Thymus (tissue), 11 donors: ENCODE measurements at regions not wholly inside any gene's neighbourhood (a gene's known extent, or its start where the extent isn't known, plus 50 kb on each side); places are given as distances from the start of the nearest gene placed in this dataset.

Experiments
- DNase-seq, 9 donors: peaks; one replicate each; pipeline ENCODE4 v3.0.0-alpha.2; 2013; ENCODE audit warnings: low spot score in 9 of 9, low read depth in 6 of 9, missing footprints in 1 of 9
- H3K27ac ChIP-seq, 2 donors: one replicate each; pipeline ENCODE4 v1.5.1; 2013; ENCODE audit warnings: control low read depth in 1 of 2, low read depth in 1 of 2, low read length in 1 of 2, mild to moderate bottlenecking in 1 of 2, moderate library complexity in 1 of 2
- H3K27me3 ChIP-seq, 2 donors: one replicate each; pipeline ENCODE4 v1.5.1; 2013; ENCODE audit warnings: low read length in 1 of 2; ENCODE audit not compliant: control insufficient read depth in 2 of 2, insufficient read depth in 1 of 2
- H3K36me3 ChIP-seq, 2 donors: one replicate each; pipeline ENCODE4 v1.5.1; 2013; ENCODE audit warnings: low read length in 1 of 2, mild to moderate bottlenecking in 1 of 2, moderate library complexity in 1 of 2; ENCODE audit not compliant: control insufficient read depth in 2 of 2, insufficient read depth in 2 of 2
- H3K4me1 ChIP-seq, 2 donors: one replicate each; pipeline ENCODE4 v1.5.1; 2013; ENCODE audit warnings: low read length in 2 of 2; ENCODE audit not compliant: control insufficient read depth in 2 of 2, insufficient read depth in 2 of 2
- H3K4me3 ChIP-seq, 2 donors: one replicate each; pipeline ENCODE4 v1.5.1; 2013; ENCODE audit warnings: low read length in 2 of 2, control low read depth in 1 of 2, mild to moderate bottlenecking in 1 of 2
- H3K9me3 ChIP-seq, 2 donors: one replicate each; pipeline ENCODE4 v1.5.1; 2013; ENCODE audit warnings: low read length in 1 of 2, mild to moderate bottlenecking in 1 of 2; ENCODE audit not compliant: control insufficient read depth in 2 of 2, insufficient read depth in 1 of 2
- WGBS: extraction: QIAGEN DNeasy Blood & Tissue Kit; methylation state at CpG from one replicate; pipeline ENCODE4 v1.1.7; 2013; 5-methylcytosine and 5-hydroxymethylcytosine counted together
- donor health status: healthy.

GRCh38 chr3:148641722-148642121 is 56.0 kb upstream of the AGTR1 start:
- Histone ChIP-seq H3K36me3 (no peaks in the 10 kb centered on the region), H3K4me1 (no peaks in the 10 kb centered on the region), H3K27me3 (no peaks in the 10 kb centered on the region), H3K4me3 (no peak overlapping the region), H3K27ac (no peak overlapping the region), H3K9me3 (no peaks in the 10 kb centered on the region)
- 60% methylated on average over 2 of the region's 2 CpGs for WGBS
- DNase-seq = no peak

GRCh38 chr3:148642214-148642613 is 55.5 kb upstream of the AGTR1 start:
- no peaks in the 10 kb centered on the region for H3K9me3 ChIP-seq
- H3K4me1 ChIP-seq = no peaks in the 10 kb centered on the region
- H3K36me3 ChIP-seq = no peaks in the 10 kb centered on the region
- no peak for DNase-seq
- no peak overlapping the region for H3K4me3 ChIP-seq
- no peak overlapping the region for H3K27ac ChIP-seq
- no peaks in the 10 kb centered on the region for H3K27me3 ChIP-seq

- Histone ChIP-seq H3K4me3 (no peak overlapping the region), H3K4me1 (no peaks in the 10 kb centered on the region), H3K9me3 (no peaks in the 10 kb centered on the region), H3K36me3 (no peaks in the 10 kb centered on the region), H3K27me3 (no peaks in the 10 kb centered on the region), H3K27ac (no peak overlapping the region)
- 94% methylated on average over 2 of the region's 2 CpGs for WGBS
- no peak for DNase-seq
Measured at GRCh38 chr3:148642616-148643015, 55.1 kb upstream of the AGTR1 start.

GRCh38 chr3:148643389-148643840 is 54.3 kb upstream of the AGTR1 start:
- Histone ChIP-seq H3K9me3 (no peaks in the 10 kb centered on the region), H3K4me1 (no peaks in the 10 kb centered on the region), H3K4me3 (no peak overlapping the region), H3K36me3 (no peaks in the 10 kb centered on the region), H3K27me3 (no peaks in the 10 kb centered on the region), H3K27ac (no peak overlapping the region)
- 73% methylated on average over 4 of the region's 4 CpGs for WGBS
- DNase-seq = no peak

- H3K9me3 ChIP-seq = no peaks in the 10 kb centered on the region
- no peaks in the 10 kb centered on the region for H3K36me3 ChIP-seq
- no peak overlapping the region for H3K4me3 ChIP-seq
- H3K27ac ChIP-seq = no peak overlapping the region
- H3K4me1 ChIP-seq = no peaks in the 10 kb centered on the region
- no peaks in the 10 kb centered on the region for H3K27me3 ChIP-seq
- no peak for DNase-seq
- 95% methylated on average over 4 of the region's 4 CpGs for WGBS
Measured at GRCh38 chr3:148646126-148646665, 51.5 kb upstream of the AGTR1 start.
